ENCODE measurements at regions not wholly inside any gene's neighbourhood (a gene's known extent, or its start where the extent isn't known, plus 50 kb on each side); places are given as distances from the start of the nearest gene placed in this dataset.
A peak's percentile ranks its signal among the peaks of the same experiment; 100 is the strongest.

DNA sequence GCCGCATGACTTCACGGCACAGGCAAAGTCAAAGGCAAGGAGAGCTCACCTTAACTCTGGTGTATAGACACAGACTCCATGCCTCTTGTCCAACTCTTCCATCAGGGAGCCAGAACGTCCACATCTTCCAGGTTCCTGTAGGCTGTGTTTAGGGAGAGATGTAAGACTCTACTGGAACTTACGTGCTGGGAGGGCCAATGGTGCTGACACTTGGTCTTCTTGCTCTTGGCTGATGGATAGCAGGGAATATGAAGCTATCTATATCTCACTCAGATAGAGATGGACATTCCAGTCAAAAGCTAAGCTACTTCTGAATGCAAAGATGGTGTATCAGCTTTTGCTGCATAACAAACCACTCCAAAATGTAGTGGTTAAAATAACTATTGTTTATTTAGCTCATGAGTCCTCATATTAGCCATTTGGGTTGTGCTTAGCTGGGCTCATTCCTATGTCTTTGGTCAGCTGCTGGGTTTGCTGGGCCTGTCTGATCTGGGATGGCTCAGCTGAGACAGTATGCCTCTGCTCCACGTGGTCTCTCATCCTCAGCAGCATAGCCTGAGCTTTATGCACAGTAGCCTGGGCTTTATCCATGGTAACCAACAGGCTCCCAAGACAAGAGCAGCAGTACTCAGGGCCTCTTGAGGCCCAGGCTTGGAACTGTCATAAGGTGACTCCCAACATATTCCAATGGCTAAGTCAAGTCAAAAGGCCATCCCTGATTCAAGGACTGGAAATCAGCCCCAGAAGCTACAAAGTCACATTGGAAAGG is 111.6 kb downstream of the SNX5 start:
- no peak for DNase-seq

DNA sequence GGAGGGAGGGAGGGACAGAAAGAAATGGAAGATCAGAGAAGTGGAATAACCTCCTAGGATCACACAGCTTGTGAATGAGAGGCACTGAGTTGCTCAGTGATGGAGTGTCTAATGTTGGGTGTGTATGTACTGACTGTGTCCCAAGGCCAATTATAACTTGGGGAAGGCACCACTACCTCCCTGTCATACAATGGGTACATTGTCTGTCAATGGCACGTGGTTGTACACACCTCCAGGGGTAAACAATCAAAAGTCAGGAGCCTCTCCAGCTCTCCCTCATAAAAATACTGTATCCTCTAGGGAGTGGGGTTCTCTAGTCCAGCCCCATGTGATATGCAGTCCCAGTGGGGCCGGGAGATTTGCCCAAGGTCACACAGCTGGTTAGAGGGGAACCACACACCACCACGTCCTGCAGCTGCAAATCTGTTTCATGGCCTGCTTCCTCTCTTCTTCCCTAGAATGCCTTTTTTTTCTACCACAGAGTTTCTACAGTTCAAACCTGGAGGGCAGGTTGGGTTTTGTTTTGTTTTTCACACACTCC is 112.5 kb downstream of the SNX5 start:
- DNase-seq = no peak

DNA sequence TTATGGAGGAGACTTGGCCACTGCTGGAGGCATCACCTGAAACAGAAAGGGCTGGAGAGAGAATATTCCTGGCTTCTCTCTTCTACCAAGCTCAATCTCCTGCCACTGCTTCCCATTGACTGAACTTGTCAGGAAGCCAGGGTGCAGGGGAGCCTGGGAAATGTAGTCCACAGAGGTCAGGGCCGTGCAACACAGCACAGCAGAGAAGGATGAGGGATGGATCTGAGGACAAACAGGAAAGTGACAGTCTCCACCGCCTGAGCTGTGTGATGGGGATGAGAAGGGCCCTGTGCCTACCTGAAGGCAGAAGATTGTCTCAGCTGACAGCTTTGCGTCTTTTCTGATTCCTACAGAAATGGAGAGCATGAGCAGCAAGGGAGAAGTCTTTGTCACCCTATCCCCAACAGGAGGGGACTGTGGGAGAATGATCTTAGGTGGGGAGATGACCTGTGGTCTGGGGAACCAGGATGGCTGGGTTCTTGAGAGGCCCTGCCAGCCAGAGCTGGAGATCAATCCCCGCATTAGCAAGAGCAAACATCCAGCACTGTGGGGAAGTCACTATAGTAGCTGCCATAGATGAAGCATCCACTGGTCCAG is 114.2 kb downstream of the SNX5 start:
- no peak for DNase-seq

DNA sequence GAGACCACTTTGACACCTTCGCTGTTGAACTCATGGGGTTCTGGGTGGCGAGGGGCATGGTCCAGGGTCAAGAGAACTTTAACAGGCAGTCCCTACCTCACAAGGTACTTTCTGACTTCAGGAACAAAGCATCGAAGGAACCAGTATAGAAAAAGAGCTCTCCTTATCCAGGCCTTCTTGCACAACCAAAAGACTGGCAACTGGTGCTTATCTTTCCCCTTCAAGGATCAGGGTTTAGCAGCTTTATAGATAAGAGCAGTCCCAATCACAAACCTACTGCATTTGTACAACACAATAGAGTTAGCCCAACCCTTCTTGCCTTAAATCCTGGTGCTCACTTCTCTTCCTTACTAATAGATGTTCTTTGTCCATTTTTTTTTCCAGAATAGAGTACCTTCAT is 116.3 kb downstream of the SNX5 start:
- no peak for DNase-seq

DNA sequence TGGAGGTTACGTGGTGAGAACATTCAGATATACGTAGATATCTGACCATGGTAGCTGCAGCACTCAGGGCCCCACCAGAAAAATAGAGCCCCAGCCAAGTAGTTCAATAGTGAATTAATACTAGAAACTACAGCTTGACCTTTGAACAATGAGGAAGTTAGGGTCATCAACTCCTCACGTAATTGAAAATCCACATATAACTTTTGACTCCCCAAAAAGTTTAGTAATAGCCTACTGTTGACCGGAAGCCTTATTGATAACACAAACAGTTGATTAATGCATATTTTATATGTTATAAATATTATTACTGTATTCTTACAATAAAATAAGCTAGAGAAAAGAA is 117.9 kb downstream of the SNX5 start:
- DNase-seq = no peak

DNA sequence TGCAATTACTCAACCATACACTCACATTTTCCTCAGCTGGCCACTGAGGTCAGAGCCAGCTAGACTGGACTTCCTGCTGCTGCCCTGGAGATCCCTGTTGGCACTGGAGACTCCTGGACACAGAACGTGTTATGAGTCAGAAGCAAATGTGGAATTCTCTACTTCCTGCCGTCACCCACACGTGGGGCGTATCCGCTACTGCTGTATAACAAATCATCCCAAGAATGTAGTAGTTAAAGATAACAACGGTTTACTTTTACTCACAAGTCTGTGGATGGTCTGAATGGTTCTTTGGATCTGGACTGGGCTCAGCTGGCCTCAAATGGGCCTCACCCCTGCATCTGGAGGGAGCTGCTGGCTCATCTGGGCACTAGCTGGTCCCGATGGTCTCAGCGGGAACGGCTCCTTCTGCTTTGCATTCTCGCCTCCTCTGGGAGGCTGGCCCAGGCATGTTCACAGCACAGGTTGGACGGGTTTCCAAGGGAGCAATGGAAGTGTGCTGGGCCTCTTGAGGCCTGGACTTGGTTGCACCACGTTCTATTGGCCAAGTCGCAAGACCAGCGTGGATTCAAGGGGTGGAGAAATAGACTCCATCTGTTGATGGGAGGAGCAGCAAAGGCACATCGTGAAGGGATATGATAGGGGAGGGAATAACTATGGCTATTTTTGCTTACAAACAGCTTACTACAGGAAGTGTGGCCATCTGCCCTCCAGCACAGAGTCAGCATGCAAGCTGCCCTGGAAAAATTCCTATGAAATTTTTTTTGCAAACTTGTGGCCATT is 118.5 kb downstream of the SNX5 start:
- DNase-seq = no peak

DNA sequence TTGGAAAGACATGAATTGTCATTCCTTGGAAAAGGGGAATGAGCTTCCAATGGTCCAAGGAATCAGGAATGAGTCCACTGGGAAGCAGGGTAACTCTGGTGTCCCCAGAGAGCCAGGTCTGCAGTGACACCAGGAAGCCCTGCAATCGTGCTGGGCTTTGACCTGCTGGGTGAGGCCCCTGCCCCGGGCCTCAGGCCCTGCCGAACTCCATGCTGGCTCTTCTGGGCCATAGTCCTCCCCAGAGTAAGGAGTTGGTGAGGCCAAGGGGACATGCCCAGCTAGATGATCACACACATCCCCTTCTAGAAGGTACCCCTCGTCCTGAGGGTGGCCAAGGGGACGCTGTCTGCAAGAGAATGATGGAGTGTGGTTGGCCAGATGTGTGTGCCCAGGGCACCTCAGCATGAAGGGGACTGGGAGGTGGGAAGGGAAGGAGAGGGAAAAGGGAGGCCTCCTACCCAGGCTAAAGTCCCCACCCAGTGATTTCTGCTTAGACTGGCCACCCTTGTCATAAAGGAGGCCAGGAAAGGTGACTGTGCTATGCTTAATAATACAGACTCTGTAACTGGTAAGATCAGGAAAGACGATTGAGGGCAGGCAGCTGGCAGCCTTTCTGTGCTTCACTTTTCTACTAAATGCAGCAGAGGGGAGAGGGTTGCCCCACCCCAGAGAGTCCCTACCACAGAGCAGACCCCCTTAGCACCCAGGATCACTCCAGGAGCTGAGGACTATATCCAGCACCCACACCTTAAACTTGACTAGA is 119.3 kb downstream of the SNX5 start:
- DNase-seq = no peak

DNA sequence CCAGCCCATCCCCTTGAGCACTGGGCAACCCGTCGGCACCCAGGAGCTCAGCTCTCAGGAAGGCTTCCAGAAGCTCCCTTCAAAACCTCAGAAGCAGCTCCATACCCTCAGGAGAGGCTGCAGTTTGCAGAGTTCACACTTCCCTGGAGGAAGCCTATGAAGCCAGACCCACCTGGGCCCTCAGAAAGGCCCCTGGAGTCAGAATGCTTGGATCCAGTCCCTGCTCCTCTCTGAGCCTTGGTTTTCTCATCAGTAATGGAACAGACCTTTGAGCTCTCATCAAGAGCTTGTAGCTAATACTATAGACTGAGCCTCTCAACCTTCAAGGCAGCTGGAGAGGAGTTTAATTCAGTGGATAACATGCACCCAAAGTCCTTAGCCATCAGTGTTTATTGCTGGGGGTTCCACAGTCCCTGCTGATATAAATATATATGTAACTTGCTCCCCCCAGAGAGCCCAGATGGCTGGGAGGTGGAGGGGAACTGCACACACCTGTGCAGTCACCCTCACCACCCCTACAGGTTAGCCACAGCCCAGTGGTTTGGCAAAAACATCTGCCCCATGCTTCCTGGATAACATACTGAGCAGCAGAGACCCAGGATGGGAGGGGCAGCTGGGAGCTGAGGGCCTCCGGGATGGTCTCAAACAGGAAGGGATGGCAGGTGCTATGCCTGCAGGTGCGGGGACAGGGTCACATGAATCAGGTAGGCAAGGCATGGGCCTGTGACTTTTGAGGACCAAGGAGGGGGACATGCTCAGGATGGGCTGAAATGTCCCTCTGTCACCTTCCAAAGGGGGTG is 120.1 kb downstream of the SNX5 start:
- DNase-seq = no peak

DNA sequence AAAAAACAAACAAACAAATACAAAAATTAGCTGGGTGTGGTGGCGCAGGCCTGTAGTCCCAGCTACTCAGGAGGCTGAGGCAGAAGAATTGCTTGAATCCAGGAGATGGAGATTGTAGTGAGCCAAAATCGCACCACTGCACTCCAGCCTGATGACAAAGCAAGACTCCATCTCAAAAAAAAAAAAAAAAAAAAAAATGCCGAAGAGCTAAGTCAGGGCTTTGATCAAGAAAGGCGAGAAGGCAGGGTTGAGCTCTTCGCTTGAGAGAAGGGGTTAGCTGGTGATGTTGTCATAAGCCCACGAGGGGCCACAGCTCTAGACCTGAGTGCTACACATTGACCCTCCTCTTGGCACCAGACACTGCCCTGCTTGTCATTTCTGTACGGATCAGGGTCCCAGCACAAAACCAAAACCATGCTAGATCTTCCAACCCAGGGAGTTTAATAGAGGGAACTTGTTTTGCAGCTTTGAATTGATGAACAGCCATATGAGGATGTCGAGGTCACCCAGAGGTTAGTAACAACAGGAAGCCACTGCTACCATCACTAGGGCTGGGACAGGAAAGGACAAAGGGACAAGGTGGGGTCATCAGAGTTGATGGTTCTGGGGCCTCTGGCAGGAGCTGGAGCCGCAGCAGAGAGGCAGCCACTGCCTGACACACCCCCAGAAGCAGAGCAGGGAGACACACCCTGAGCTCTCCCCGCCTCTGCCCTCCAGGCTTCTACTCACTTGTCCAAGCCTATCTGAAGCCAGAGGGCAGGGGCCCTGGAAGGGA is 122.7 kb downstream of the SNX5 start:
- DNase-seq = no peak

DNA sequence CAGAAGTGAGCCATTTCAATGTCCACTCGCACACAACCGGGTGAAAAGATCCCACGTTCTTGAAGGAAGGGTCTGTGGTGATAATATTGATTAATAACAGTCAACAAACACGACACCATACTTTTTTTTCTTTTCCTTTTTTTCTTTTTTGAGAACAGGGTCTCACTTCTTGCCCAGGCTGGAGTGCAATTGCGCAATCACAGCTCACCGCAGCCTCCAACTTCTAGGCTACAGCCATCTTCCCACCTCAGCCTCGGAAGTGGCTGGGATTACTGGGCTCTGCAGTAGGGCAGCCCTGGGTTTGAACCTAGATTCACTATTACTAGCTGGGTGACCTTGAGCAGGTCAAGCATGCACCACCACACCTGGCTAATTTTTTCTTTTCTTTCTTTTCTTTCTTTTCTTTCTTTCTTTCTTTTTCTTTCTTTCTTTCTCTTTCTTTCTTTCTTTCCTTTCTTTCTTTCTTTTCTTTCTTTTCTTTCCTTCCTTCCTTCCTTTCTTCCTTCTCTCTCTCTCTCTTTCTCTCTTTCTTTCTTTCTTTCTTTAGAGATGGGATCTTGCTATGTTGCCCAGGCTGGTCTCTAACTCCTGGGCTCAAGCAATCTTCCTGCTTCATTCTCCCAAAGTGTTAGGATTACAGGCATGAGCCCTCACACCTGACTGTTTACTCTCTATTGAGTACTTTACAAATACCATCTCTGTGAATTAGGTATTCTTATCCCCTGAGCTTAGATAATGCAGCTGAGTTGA is 123.9 kb downstream of the SNX5 start:
- no peak for DNase-seq

DNA sequence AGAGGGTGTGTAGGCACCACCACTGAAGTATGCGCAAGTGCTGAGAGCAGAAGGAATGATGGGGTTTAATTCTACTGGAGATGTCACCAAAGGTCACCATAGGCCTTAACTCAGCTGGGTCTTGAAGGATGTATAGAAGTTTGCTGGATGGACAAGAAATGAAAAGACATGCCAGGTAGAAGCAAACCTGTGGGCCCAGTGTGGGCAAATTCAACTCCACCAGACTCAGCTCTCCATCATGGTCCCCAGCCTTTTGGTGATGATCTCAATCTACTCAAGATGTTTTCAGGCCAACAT is 124.5 kb downstream of the SNX5 start:
- DNase-seq = no peak

DNA sequence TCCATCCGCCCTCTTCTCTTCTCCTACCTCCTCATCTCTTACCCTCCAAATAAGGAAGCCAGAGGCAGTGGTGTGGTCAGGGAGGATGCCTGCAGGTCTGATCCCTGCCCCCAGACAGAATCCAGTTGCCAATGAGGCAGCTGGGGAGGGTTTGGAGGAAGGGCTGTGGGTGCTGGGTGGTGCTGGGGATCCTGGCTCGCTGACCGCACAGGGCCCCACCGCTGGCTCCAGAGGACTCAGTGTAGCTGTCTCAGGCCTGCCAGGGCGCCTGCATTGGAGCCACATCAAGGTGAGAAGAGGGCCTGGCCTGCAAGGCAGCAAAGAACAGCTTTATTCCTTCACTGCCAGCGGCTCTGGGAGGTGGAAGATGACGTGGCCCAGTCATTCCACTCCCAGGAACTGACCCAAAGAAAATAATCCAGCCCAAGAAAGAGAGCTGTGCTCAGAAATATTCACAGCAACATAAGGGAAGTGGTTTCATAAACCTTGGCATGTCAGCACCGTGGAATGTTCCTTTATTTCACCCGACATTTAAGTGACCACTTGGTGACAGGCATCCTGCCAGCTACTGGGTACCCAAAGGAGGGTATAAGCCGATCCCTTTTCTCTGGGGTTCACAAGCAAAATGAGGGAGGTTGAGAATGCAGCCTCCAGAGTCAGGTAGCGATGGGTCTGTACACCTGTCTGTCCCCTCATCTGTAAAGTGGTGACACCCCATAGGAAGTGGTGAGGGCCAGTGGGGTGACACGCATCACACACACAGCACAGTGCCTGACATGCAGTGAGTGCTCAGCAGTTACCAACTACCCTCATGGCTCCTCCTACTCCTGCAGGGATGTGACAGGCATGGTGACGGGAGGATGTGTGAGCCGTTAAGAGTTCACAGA is 125.1 kb downstream of the SNX5 start:
- peak; percentile 80 for DNase-seq

DNA sequence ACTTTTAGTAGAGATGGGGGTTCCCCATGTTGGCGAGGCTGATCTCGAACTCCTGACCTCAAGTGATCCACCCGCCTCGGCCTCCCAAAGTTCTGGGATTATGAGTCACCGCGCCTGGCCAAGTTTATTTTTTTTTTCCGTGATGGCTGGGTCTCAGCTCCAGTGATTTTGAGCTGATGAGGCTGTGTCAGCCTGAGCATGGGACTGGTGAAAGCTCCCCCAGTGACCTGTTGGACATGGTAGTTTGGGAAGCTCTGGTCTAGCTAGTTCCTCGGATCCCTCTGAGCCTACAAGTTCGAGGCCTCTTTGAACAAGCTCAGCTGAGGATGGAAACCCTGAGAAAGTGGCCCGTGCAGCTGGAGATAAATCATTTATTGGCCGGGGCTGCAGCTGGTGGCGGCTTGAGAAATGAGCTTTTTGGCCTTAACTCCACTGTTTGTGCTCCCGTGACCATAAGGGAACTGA is 126.8 kb downstream of the SNX5 start:
- DNase-seq = no peak

DNA sequence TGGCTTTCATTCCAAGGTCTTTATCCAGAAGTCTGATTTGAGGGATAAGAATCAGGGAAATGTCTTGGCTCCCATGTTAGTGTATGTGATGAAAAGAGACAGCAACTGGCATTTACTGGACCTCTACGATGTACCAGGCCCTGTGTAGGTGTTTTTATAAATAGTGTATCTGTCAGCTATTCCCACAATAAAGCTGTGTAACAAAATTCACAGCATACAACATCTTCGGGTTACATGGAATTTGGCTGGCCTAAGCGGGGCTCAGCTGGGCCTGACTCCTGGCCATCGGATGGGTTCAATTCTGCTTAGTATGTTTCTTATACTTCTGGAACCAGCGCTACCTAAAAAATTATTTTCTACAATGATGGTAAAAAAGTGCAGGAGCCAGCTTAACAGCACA is 128.2 kb downstream of the SNX5 start:
- DNase-seq = no peak

DNA sequence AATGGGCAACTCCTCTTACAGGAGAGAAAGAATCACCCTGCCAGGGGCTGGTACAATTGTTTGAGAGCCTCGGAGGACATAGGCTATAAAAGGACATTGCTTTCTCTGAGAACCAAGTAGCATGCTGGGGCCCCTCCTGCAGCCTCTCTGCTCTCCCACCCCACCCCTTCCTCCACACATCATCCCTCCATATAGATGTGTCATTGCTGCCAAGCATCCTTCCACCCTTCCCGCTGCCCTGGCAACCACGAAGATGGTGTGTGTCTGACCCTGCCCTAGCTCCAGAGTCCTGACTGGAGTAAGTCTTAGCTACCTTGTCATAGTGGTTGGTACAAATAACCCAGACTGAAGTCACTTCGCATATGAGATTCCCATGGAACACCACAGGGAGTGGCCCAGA is 129.7 kb downstream of the SNX5 start:
- no peak for DNase-seq

DNA sequence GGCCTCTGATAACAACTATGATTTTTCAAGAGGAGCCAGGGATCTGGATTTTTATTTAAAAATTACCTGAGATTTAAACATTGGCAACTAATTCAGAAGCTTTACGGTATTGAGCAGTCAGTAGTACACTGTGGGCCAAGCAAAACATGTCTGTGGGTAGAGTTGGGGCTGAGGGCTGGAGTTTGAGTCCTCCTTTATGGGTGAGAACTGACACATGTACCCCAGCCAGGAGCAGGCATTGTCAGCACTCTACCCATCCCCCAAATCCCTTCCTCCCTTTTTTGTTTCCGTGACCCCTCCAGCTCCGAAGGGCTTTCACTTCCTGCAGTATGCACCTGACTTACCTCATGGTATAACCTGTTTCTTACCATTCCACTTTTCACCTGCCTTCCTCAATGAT is 131.4 kb downstream of the SNX5 start:
- DNase-seq = no peak

DNA sequence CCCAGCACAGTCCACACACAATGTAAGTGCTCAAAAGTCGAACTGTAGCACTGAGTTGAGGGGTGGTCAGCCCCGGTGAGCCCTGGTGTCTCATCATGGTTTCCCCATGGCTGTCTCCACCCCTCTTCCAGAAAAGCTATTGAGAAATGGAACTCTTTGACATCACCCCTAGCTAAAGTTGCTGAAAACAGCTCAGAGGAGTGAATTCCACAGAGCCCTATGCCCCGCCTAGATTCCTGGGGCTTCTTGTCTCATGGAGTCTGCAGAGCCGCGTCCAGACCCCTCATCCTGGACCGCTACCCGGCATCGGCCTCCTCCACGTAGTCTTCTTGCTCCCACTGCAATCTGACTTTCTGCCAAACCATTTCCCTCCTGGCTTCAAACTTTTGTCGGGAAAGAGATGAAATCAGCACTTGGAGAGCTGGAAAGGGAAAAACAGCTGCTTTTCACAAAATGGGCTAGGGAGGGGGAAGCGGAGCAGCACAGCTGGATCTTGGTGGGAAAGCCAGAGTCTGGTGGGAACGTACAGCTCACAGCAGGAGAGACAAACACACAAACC is 132.2 kb downstream of the SNX5 start:
- peak; percentile 45 for DNase-seq

DNA sequence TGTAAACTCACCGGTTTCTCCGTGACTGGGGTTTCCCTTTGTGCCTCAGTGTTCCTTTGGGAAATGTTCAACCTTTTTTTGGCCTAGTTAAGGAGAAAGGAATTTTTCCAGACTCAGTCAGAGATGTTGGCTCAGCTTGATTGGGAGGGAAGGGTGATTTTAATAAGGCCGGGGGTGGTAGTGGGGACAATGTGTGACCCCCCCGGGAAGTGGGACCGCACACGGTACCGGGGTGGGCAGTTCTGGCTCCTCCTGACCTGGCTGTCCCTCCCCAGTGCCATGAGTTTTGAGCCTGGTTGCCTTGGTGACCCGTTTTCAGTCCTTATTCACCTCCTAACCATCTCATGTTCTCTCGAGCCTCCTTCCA is 132.7 kb downstream of the SNX5 start:
- DNase-seq = no peak

DNA sequence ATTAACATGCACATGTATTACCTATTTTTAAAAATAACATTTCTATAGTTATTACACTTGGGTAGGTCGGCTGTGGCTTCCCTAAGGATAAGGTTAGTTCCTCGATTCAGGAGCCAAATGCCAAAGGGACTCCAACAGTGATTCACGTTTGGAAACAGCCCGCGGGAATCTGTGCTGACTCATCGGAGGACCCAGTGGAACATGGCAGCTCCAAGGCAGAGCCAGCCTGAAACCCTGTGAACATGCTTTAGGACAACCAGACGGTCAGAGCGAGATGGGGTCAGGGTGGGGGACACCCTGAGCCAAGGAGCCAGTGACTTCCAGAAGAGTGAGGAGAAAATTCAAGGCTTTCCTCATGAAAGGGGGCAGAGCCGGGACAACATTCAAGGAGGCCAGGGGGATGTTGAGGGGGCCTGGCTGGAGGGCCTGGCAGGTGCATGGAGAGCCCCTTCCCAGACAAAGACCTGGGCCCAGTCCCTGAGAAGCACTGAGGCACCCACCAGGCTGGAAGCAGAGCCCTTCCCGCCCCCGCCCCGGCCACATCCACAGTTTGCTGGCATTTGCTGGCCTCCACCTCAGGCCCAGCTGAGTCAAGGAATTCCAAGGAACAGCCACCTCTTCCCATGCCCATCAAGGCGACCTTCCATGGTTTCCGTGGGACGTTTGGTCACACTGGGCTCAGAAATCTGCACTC is 133.2 kb downstream of the SNX5 start:
- DNase-seq = peak; percentile 76

Measured in GOT3 (cell line).